H1 (cell line): ENCODE measurements at regions not wholly inside any gene's neighbourhood (a gene's known extent, or its start where the extent isn't known, plus 50 kb on each side); places are given as distances from the start of the nearest gene placed in this dataset.

Experiments used
- CTCF ChIA-PET: fragments of 300-600 bp; sonication (Branson Sonifier 250); formaldehyde crosslinking; loops from one replicate; lab custom pipeline; 2021; ENCODE audit not compliant: partially characterized antibody; lab: Charles Lee
- POLR2A ChIA-PET: fragments of 300-600 bp; sonication (Branson Sonifier 250); formaldehyde crosslinking; loops from one replicate; lab custom pipeline; 2021; ENCODE audit warnings: inconsistent platforms; ENCODE audit not compliant: partially characterized antibody; lab: Charles Lee
- DNase-seq, 2 experiments: peaks; one replicate each; pipeline versions ENCODE4 v3.0.0 to v3.0.0-alpha.2; 2010 to 2022; ENCODE audit warnings: low spot score in 2 of 2, low read depth in 1 of 2, mixed read lengths in 1 of 2
- FAIRE-seq: peaks from 2 replicates; lab custom pipeline; 2011; peaks lifted over from hg19 to GRCh38; lab: Jason Lieb, UNC
- H2AFZ ChIP-seq: 2 replicates; pipeline ENCODE4 v1.8.1; 2012; ENCODE audit warnings: low read length, inconsistent platforms
- H2AK5ac ChIP-seq: 2 replicates; pipeline ENCODE4 v1.6.1; 2013; ENCODE audit warnings: low read depth, low read length
- H2BK120ac ChIP-seq: replicated peaks from 2 replicates; pipeline ENCODE3; 2013; ENCODE audit warnings: low read depth, low read length, inconsistent platforms
- H2BK12ac ChIP-seq: 2 replicates; pipeline ENCODE4 v1.6.1; 2013; ENCODE audit warnings: low read depth, low read length
- H2BK15ac ChIP-seq: 2 replicates; pipeline ENCODE4 v1.6.1; 2013; ENCODE audit warnings: low read length
- H2BK20ac ChIP-seq: 2 replicates; pipeline ENCODE4 v1.6.1; 2013; ENCODE audit warnings: low read length
- H2BK5ac ChIP-seq: 2 replicates; pipeline ENCODE4 v1.6.1; 2013; ENCODE audit warnings: low read depth, low read length
- H3K14ac ChIP-seq: 2 replicates; pipeline ENCODE4 v1.6.1; 2013; ENCODE audit warnings: inconsistent platforms; ENCODE audit not compliant: insufficient read length
- H3K18ac ChIP-seq: 2 replicates; pipeline ENCODE4 v1.6.1; 2013; ENCODE audit warnings: low read length; ENCODE audit errors: extremely low read depth
- H3K23ac ChIP-seq: 2 replicates; pipeline ENCODE4 v1.6.1; 2013; ENCODE audit warnings: inconsistent platforms; ENCODE audit not compliant: insufficient read length
- H3K23me2 ChIP-seq: 2 replicates; pipeline ENCODE4 v1.6.1; 2013; ENCODE audit warnings: low read depth, low read length
- H3K27ac ChIP-seq: 2 replicates; pipeline ENCODE4 v1.6.1; 2011; ENCODE audit warnings: low read depth, low read length, inconsistent platforms
- H3K27me3 ChIP-seq, 4 experiments: replicated peaks in 1 of 4; 1 replicate in 1 of 4; 2 replicates in 3 of 4; pipeline versions ENCODE4 v1.6.1 to v1.8.1; 2011 to 2013; ENCODE audit warnings: low read length in 3 of 4, mild to moderate bottlenecking in 3 of 4, inconsistent platforms in 2 of 4, mixed read lengths in 2 of 4, moderate library complexity in 1 of 4; ENCODE audit not compliant: control insufficient read depth in 3 of 4, insufficient read depth in 3 of 4; ENCODE audit errors: extremely low read depth in 1 of 4
- H3K36me3 ChIP-seq, 4 experiments: 2 replicates each; pipeline versions ENCODE4 v1.6.1 to v1.8.1; 2011 to 2013; ENCODE audit warnings: mild to moderate bottlenecking in 4 of 4, low read length in 3 of 4, moderate library complexity in 2 of 4, control low read depth in 1 of 4, inconsistent platforms in 1 of 4; ENCODE audit not compliant: insufficient read depth in 4 of 4, control insufficient read depth in 2 of 4
- H3K4ac ChIP-seq: replicated peaks from 2 replicates; pipeline ENCODE3; 2013; ENCODE audit warnings: low read length, low read depth, mixed read lengths, inconsistent platforms; ENCODE audit not compliant: insufficient read length
- H3K4me1 ChIP-seq, 4 experiments: replicated peaks in 1 of 4; 1 replicate in 1 of 4; 2 replicates in 3 of 4; pipeline versions ENCODE4 v1.6.1 to v1.8.1; 2011 to 2013; ENCODE audit warnings: low read length in 3 of 4, inconsistent platforms in 2 of 4, mixed read lengths in 1 of 4; ENCODE audit not compliant: insufficient read depth in 4 of 4, control insufficient read depth in 3 of 4
- H3K4me2 ChIP-seq, 2 experiments: 2 replicates each; pipeline versions ENCODE4 v1.6.1 to v1.8.1; 2011 to 2013; ENCODE audit warnings: low read depth in 2 of 2, low read length in 2 of 2, control low read depth in 1 of 2, inconsistent platforms in 1 of 2, mild to moderate bottlenecking in 1 of 2; ENCODE audit not compliant: insufficient read depth in 1 of 2
- H3K4me3 ChIP-seq, 4 experiments: fragments of 200-600, 300-600 bp in 1 of 4; sonication (generic), shearing (Covaris generic), sonication (Bioruptor Twin) in 1 of 4; 2 replicates each; pipeline versions ENCODE4 v1.5.1 to v1.8.1; 2011 to 2016; ENCODE audit warnings: low read length in 4 of 4, low read depth in 3 of 4, control low read depth in 2 of 4, inconsistent platforms in 2 of 4, mild to moderate bottlenecking in 2 of 4, mixed read lengths in 1 of 4, moderate library complexity in 1 of 4; ENCODE audit not compliant: insufficient read depth in 2 of 4; ENCODE audit errors: extremely low read depth in 1 of 4
- H3K56ac ChIP-seq: replicated peaks from 2 replicates; pipeline ENCODE3; 2013; ENCODE audit warnings: low read depth, mild to moderate bottlenecking, mixed read lengths, low read length, inconsistent platforms; ENCODE audit not compliant: insufficient read length
- H3K79me1 ChIP-seq: 2 replicates; pipeline ENCODE4 v1.6.1; 2013; ENCODE audit warnings: low read depth, low read length, control low read depth
- H3K79me2 ChIP-seq, 2 experiments: 2 replicates each; pipeline versions ENCODE4 v1.6.1 to v1.8.1; 2012 to 2013; ENCODE audit warnings: low read length in 2 of 2, mild to moderate bottlenecking in 2 of 2, inconsistent platforms in 1 of 2; ENCODE audit not compliant: insufficient read depth in 2 of 2, control insufficient read depth in 1 of 2
- H3K9ac ChIP-seq, 4 experiments: replicated peaks in 1 of 4; 1 replicate in 1 of 4; 2 replicates in 3 of 4; pipeline versions ENCODE4 v1.6.1 to v1.8.1; 2011 to 2013; ENCODE audit warnings: low read depth in 3 of 4, low read length in 3 of 4, control low read depth in 2 of 4, mild to moderate bottlenecking in 2 of 4, moderate library complexity in 2 of 4, inconsistent platforms in 1 of 4; ENCODE audit errors: extremely low read depth in 1 of 4
- H3K9me3 ChIP-seq, 2 experiments: 2 replicates each; pipeline versions ENCODE4 v1.6.1 to v1.8.1; 2012 to 2013; ENCODE audit warnings: mild to moderate bottlenecking in 2 of 2, moderate library complexity in 2 of 2, control low read depth in 1 of 2, inconsistent platforms in 1 of 2, low read depth in 1 of 2, low read length in 1 of 2, mixed read lengths in 1 of 2; ENCODE audit not compliant: insufficient read depth in 2 of 2
- H4K20me1 ChIP-seq, 2 experiments: replicated peaks in 1 of 2; 2 replicates each; pipeline versions ENCODE3 to v1.8.1; 2011 to 2013; ENCODE audit warnings: inconsistent platforms in 2 of 2, low read length in 2 of 2, mild to moderate bottlenecking in 1 of 2; ENCODE audit not compliant: insufficient read depth in 2 of 2, control insufficient read depth in 1 of 2
- H4K5ac ChIP-seq: 2 replicates; pipeline ENCODE4 v1.6.1; 2013; ENCODE audit warnings: low read length, low read depth, mixed read lengths, inconsistent platforms; ENCODE audit not compliant: insufficient read length
- H4K8ac ChIP-seq: 2 replicates; pipeline ENCODE4 v1.8.0; 2013; ENCODE audit warnings: mild to moderate bottlenecking, moderate library complexity, low read length, inconsistent platforms; ENCODE audit not compliant: insufficient read depth; ENCODE audit errors: extremely low read depth
- H4K91ac ChIP-seq: replicated peaks from 2 replicates; pipeline ENCODE3; 2013; ENCODE audit warnings: low read length, mixed read lengths, inconsistent platforms; ENCODE audit not compliant: insufficient read length
- ASH2L ChIP-seq: fragments of 200-600, 300-600 bp; sonication (generic); IDR thresholded peaks from one replicate; pipeline ENCODE4 v1.7.1; 2017; ENCODE audit warnings: low read length
- BACH1 ChIP-seq: IDR thresholded peaks from 2 replicates; pipeline ENCODE4 v1.6.1; 2012; ENCODE audit warnings: low read length, improper control_type of control experiment
- CHD1 ChIP-seq: IDR thresholded peaks from 2 replicates; pipeline ENCODE4 v1.6.1; 2012; ENCODE audit warnings: low read depth, low read length, improper control_type of control experiment
- CHD2 ChIP-seq: IDR thresholded peaks from 2 replicates; pipeline ENCODE4 v1.6.1; 2012; ENCODE audit warnings: low read length, improper control_type of control experiment
- CTCF ChIP-seq, 3 experiments: IDR thresholded peaks; 1 replicate in 2 of 3; 2 replicates in 1 of 3; pipeline versions ENCODE4 v1.5.1 to v1.6.1; 2011; ENCODE audit warnings: low read length in 3 of 3, mild to moderate bottlenecking in 3 of 3, inconsistent platforms in 2 of 3, low read depth in 1 of 3, moderate library complexity in 1 of 3; ENCODE audit not compliant: insufficient read depth in 1 of 3; ENCODE audit errors: control extremely low read depth in 1 of 3
- EZH2 ChIP-seq: fragments of 200-600 bp; sonication (generic); IDR thresholded peaks from 2 replicates; pipeline ENCODE4 v1.7.1; 2012; ENCODE audit warnings: low read depth, mild to moderate bottlenecking, moderate library complexity, low read length, inconsistent platforms; ENCODE audit not compliant: severe bottlenecking
- HDAC6 ChIP-seq: IDR thresholded peaks from one replicate; pipeline ENCODE4 v1.7.1; 2012; ENCODE audit warnings: low read depth, mild to moderate bottlenecking, inconsistent platforms, low read length, moderate library complexity
- JUN ChIP-seq: IDR thresholded peaks from 2 replicates; pipeline ENCODE4 v1.6.1; 2011; ENCODE audit warnings: low read depth, mild to moderate bottlenecking, improper control_type of control experiment, low read length
- POLR2A ChIP-seq, 2 experiments: IDR thresholded peaks; 1 replicate in 1 of 2; 2 replicates in 1 of 2; pipeline ENCODE4 v1.6.1; 2011; ENCODE audit warnings: low read depth in 2 of 2, low read length in 2 of 2, mild to moderate bottlenecking in 2 of 2; ENCODE audit errors: control extremely low read depth in 1 of 2
- POLR2AphosphoS5 ChIP-seq: IDR thresholded peaks from 2 replicates; pipeline ENCODE4 v1.6.1; 2011; ENCODE audit warnings: low read depth, low read length
- POU5F1 ChIP-seq: IDR thresholded peaks from 2 replicates; pipeline ENCODE4 v1.6.1; 2011; ENCODE audit warnings: low read depth, mild to moderate bottlenecking, low read length, moderate library complexity
- SIN3A ChIP-seq, 2 experiments: IDR thresholded peaks in 1 of 2; conservative IDR thresholded peaks in 1 of 2; 2 replicates each; pipeline ENCODE4 v1.6.1; 2011 to 2012; ENCODE audit warnings: low read length in 2 of 2, improper control_type of control experiment in 1 of 2, low read depth in 1 of 2, mild to moderate bottlenecking in 1 of 2
- TAF7 ChIP-seq: optimal IDR thresholded peaks from 2 replicates; pipeline ENCODE3; 2011; ENCODE audit warnings: low read depth, mild to moderate bottlenecking, inconsistent platforms, low read length, moderate library complexity, borderline replicate concordance
- YY1 ChIP-seq: IDR thresholded peaks from 2 replicates; pipeline ENCODE4 v1.6.1; 2011; ENCODE audit warnings: low read depth, mild to moderate bottlenecking, low read length
- WGBS, 2 experiments: shearing (Covaris generic) in 1 of 2; methylation state at CpG; one replicate each; pipeline versions ENCODE4 v1.1.6 to v1.1.7; 2013 to 2015; ENCODE audit warnings: low lambda C conversion rate in 2 of 2, mixed read lengths in 2 of 2, inconsistent platforms in 1 of 2, low coverage in 1 of 2, missing lambda C conversion rate in 1 of 2; ENCODE audit not compliant: insufficient replicate concordance in 2 of 2, insufficient coverage in 1 of 2, insufficient read length in 1 of 2; ENCODE audit errors: extremely low coverage in 1 of 2, missing lambda C conversion rate in 1 of 2; 5-methylcytosine and 5-hydroxymethylcytosine counted together

DNA sequence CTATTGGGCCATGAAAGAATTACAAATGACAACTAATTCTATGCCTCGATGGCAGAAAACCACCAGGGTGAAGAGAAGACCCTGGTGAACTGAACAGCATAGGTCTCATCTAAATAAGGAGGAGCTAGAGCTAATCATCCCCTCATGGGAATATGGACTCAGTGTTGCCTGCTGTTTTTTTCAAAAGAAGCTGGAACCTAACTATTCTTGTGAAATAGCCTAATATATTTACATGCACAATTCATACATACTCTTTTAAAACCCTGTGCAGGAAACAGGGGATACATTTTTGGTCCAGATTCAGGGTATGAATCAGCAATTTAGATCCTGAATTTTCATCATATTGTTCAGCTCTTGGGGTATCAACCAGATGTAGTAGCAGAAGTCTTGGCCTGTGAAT lies 560.6 kb downstream of the TOX3 start:
- Histone ChIP-seq H2BK15ac (no peak overlapping the region), H3K79me1 (no peaks in the 10 kb centered on the region), H3K4me3 (no peak overlapping the region), H3K36me3 (no peaks in the 10 kb centered on the region), H3K4me2 (no peak overlapping the region), H3K9ac (no peak overlapping the region), H3K14ac (no peak overlapping the region), H3K27ac (no peak overlapping the region), H4K20me1 (no peaks in the 10 kb centered on the region), H3K23me2 (no peaks in the 10 kb centered on the region), H3K4ac (no peak overlapping the region), H2BK5ac (no peak overlapping the region), H3K27me3 (no peaks in the 10 kb centered on the region), H2AFZ (no peak overlapping the region), H2BK120ac (no peak overlapping the region), H3K79me2 (no peaks in the 10 kb centered on the region), H4K91ac (no peak overlapping the region), H3K9me3 (no peaks in the 10 kb centered on the region), H4K5ac (no peak overlapping the region), H2BK20ac (no peak overlapping the region), H2BK12ac (no peak overlapping the region), H3K56ac (no peak overlapping the region), H3K18ac (no peak overlapping the region), H3K4me1 (no peaks in the 10 kb centered on the region), H2AK5ac (no peak overlapping the region), H4K8ac (no peak overlapping the region), H3K23ac (no peak overlapping the region)
- WGBS, 2 experiments, result 76% methylated on average over 1 of the region's 1 CpG; no CpG with 5 or more reads in 1 of the 2 experiments
- no peak for DNase-seq
- FAIRE-seq, result no peak
- CTCF ChIA-PET, result interaction anchor here (1.4 to 2.1 kb wide), 2 partner anchors 12 to 168 kb away, joined by 4 to 20 read pairs; no protein-coding TSS in a partner anchor
- POLR2A ChIA-PET, result no interaction called here
- TF ChIP-seq POU5F1 (no peak), TAF7 (no peak), JUN (no peak), POLR2AphosphoS5 (no peak), YY1 (no peak), CHD1 (no peak), EZH2 (no peak), CTCF (IDR thresholded peaks at IDR 0.05; ENCODE audit: control extremely low read depth in 1 of 3, insufficient read depth in 1 of 3, low read depth in 1 of 3, low read length in 3 of 3) (no peak), BACH1 (no peak), POLR2A (IDR thresholded peaks at IDR 0.05; ENCODE audit: control extremely low read depth in 1 of 2, low read depth in 2 of 2, low read length in 2 of 2) (no peak), SIN3A (conservative IDR thresholded peaks at IDR 0.05 in 1 of 2, IDR thresholded peaks at IDR 0.05 in 1 of 2; ENCODE audit: low read depth in 1 of 2, low read length in 2 of 2) (no peak), CHD2 (no peak), HDAC6 (no peak), ASH2L (no peak)
